Brain microvascular endothelial cell (primary cell): ENCODE measurements at regions not wholly inside any gene's neighbourhood (a gene's known extent, or its start where the extent isn't known, plus 50 kb on each side); places are given as distances from the start of the nearest gene placed in this dataset.
"Not testable (repeated sequence)": the region's sequence is repeated elsewhere in the genome, so short reads cannot be mapped to it uniquely, and the experiment has no call there.

Source experiments
- DNase-seq: peaks from one replicate; pipeline ENCODE4 v3.0.0-alpha.2; 2020
- H3K27ac ChIP-seq: fragments of 250-450 bp; sonication (Bioruptor Pico); 2 replicates; pipeline ENCODE4 v1.5.1; 2020; ENCODE audit warnings: mild to moderate bottlenecking, moderate library complexity
- H3K27me3 ChIP-seq: fragments of 250-450 bp; sonication (Bioruptor Pico); replicated peaks from 2 replicates; pipeline ENCODE4 v1.5.1; 2020; ENCODE audit warnings: mild to moderate bottlenecking
- H3K36me3 ChIP-seq: fragments of 250-450 bp; sonication (Bioruptor Pico); replicated peaks from 2 replicates; pipeline ENCODE4 v1.5.1; 2020; ENCODE audit warnings: mild to moderate bottlenecking
- H3K4me3 ChIP-seq: 2 replicates; pipeline ENCODE4 v1.5.1; 2011; ENCODE audit warnings: low read depth, mild to moderate bottlenecking, control low read depth, low read length, moderate library complexity
- CTCF ChIP-seq: IDR thresholded peaks from 2 replicates; pipeline ENCODE4 v1.5.1; 2011; ENCODE audit warnings: low read depth, mild to moderate bottlenecking, moderate library complexity, low read length, control low read depth, inconsistent platforms; ENCODE audit errors: missing control alignments
- in situ Hi-C: cut with HindIII; loops from 2 replicates; pipeline ENCODE4 v1.10.0; 2017; ENCODE audit warnings: low sequenced_read_pairs, low pct_ligation_motif_present

DNA sequence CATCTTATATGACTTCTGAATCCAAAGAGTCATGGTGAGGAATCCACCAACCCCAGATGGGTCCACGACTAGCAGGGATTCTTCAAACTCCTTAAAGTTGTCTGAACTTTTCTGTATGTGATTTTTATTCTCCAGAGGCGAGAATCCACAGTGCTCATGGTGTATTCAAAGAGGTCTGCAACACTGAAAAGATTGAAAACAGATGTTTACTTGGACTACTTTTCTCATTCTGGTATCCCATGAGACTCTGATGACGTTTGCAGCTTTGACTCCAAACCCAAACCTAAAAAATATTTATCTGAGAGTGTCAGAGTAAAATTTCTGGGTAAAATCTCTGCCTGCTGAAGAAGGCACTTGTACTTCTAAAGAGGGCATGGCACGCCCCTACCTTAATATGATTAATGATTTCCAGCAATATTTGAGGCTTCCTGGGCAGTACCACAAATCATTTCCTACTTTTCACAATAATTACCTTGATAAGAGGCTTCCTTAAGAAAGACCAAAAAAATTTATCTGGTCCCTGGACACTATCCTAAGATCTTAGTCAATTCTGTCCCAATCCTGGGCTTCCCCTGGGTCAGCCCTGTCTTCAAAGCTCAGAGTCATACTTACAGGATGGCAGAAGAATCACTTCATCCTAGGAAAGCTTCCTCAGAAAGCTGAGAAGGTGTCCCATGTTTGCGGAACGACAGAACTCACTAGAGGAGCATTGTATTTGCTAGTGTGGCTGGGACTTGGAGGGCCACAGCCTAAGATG lies 76.5 kb upstream of the MAP10 start:
- no peaks in the 10 kb centered on the region for H3K36me3 ChIP-seq
- TF ChIP-seq CTCF: no peak
- no peak overlapping the region for H3K27ac ChIP-seq
- DNase-seq: no peak
- no peaks in the 10 kb centered on the region for H3K27me3 ChIP-seq
- in situ Hi-C loops: no loop called here
- no peak overlapping the region for H3K4me3 ChIP-seq

- Histone ChIP-seq H3K36me3 (no peaks in the 10 kb centered on the region), H3K27me3 (no peaks in the 10 kb centered on the region), H3K27ac (no peak overlapping the region), H3K4me3 (no peak overlapping the region)
- no peak for DNase-seq
- TF ChIP-seq CTCF: no peak
- in situ Hi-C loops: no loop called here
These were observed 72.8 kb upstream of the MAP10 start for GRCh38 chr1:232732344-232732910.

DNA sequence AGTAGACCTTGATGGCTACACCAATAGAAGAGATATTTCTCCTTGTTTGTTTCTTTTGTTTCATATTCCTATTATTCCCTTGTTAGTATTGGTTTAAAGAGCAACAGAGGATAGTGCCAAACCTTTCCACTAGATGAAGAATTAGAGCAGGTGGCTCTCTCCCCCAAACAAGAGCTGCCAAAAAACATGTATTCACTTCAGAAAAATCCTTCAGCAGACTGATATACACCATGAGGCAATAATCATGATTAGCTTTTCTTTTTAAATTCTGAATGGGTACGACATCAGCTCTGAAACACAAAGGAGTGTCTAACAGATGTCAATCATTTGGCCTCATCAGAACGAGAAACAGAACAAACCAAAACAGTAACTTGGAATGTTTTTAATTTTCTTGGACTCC lies 67.3 kb upstream of the MAP10 start:
- no peak overlapping the region for H3K4me3 ChIP-seq

GRCh38 chr1:232743999-232744398 lies 61.2 kb upstream of the MAP10 start:
- Histone ChIP-seq H3K36me3 (no peaks in the 10 kb centered on the region), H3K4me3 (no peak overlapping the region), H3K27ac (no peak overlapping the region), H3K27me3 (no peaks in the 10 kb centered on the region)
- no peak for DNase-seq
- in situ Hi-C loops: no loop called here
- TF ChIP-seq CTCF: no peak

More for the DNA sequence above, 67.3 kb upstream of the MAP10 start:
- TF ChIP-seq CTCF: no peak
- Histone ChIP-seq H3K27ac (no peak overlapping the region), H3K36me3 (no peaks in the 10 kb centered on the region), H3K27me3 (no peaks in the 10 kb centered on the region)
- in situ Hi-C loops: no loop called here
- no peak for DNase-seq

DNA sequence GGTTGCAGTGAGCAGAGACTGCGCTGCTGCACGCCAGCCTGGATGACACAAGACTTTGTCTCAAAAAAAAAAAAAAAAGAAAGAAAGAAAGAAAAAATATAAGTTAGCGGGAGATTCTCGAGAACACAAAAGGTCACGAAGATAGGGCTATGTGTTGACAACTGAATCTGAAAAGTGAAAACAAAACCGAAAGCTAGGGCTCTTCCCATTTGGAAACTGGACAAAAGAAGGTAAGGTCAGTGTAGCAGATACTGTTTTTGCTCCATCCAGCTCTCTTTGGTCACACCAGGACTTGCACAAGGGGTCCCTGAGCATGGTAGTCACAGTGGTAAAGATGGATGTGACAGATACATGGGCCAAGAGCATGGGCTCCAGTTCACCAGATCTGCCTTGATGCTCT lies 60.4 kb upstream of the MAP10 start:
- DNase-seq: no peak
- TF ChIP-seq CTCF: no peak
- H3K27ac ChIP-seq: no peak overlapping the region
- no peaks in the 10 kb centered on the region for H3K27me3 ChIP-seq
- no peak overlapping the region for H3K4me3 ChIP-seq
- H3K36me3 ChIP-seq: no peaks in the 10 kb centered on the region
- in situ Hi-C loops: no loop called here

DNA sequence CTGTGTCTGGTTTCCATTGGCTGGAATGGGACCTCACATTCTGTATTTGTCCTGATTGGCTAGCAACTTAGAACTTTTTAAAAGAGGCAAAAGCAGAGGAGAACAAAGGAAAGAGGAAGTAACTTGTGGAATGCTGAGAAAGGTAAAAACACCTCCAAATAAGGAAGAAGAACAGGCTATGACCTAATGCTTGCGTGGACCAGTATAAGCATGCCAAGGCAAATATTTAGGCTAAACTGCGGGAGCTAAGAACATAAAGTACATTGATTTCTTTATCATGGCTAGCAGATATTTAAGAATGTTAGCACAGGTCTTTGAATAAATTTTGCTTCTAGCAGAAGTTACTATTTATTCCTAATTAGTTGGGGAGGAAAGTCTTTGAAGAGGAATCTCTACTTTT lies 59.5 kb upstream of the MAP10 start:
- H3K36me3 ChIP-seq, H3K27me3 ChIP-seq, DNase-seq, H3K27ac ChIP-seq, in situ Hi-C loops, H3K4me3 ChIP-seq: not testable (repeated sequence)
